GM21526 (cell line): ENCODE measurements at regions not wholly inside any gene's neighbourhood (a gene's known extent, or its start where the extent isn't known, plus 50 kb on each side); places are given as distances from the start of the nearest gene placed in this dataset.

Source experiments
- ATAC-seq: cut with Tn5 transposase; IDR thresholded peaks from one replicate; pipeline ENCODE4 v1.9.1; 2021; ENCODE audit warnings: moderate library complexity; ENCODE audit not compliant: unreplicated experiment, low FRiP score

- ATAC-seq = no peak
Measured at GRCh38 chr2:80822999-80823398, 518.4 kb upstream of the LRRTM1 start.

- ATAC-seq = no peak
Measured at GRCh38 chr2:80815259-80815658, 510.7 kb upstream of the LRRTM1 start.

GRCh38 chr2:80786584-80786983 lies 482.0 kb upstream of the LRRTM1 start:
- no peak for ATAC-seq

- ATAC-seq = no peak
Measured at GRCh38 chr2:80778704-80779103, 474.2 kb upstream of the LRRTM1 start.

- no peak for ATAC-seq
Measured at GRCh38 chr2:80748592-80748991, 444.0 kb upstream of the LRRTM1 start.

GRCh38 chr2:80737047-80737446 lies 432.5 kb upstream of the LRRTM1 start:
- ATAC-seq = no peak

GRCh38 chr2:80725001-80725400 lies 420.4 kb upstream of the LRRTM1 start:
- ATAC-seq = no peak

DNA sequence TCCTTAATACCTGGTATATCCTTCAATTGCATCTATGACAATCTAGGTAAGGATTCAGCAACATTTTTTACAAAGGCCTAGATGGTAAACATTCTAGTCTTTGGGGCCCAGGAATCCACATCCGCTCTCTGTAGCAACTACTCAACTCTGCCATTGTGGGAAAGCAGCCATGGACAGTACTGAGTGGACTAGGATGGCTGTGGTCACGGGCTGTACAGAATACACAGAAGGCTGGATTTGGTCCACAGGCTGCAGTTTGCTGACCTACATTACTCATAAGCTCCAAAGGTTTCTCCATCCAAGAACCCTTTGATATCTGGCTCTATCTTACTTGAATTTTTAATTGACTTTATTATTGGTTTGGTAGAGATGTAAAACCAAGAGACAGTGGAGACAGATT lies 418.3 kb upstream of the LRRTM1 start:
- no peak for ATAC-seq

- no peak for ATAC-seq
Measured at GRCh38 chr2:80719607-80720006, 415.1 kb upstream of the LRRTM1 start.

GRCh38 chr2:80715433-80715832 lies 410.9 kb upstream of the LRRTM1 start:
- no peak for ATAC-seq

DNA sequence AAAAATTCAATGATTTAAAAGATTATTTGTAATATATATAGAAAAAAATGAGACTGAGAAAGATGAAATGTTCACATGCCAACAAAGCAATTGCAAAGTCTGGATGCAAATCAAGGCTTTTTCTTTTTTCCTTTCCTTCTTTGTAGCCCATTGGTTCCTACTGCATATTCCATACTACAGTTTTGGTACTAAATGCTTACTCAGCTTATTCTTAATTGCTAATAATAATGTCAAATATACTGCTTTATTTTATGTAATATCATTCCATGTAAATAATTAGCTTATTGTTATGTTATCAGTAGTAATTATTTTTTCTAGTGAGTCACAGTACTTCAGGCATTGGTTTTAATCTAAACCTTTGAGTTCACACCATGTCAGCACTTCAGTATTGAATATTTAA lies 407.4 kb upstream of the LRRTM1 start:
- ATAC-seq = no peak

GRCh38 chr2:80706951-80707350 lies 402.4 kb upstream of the LRRTM1 start:
- no peak for ATAC-seq

DNA sequence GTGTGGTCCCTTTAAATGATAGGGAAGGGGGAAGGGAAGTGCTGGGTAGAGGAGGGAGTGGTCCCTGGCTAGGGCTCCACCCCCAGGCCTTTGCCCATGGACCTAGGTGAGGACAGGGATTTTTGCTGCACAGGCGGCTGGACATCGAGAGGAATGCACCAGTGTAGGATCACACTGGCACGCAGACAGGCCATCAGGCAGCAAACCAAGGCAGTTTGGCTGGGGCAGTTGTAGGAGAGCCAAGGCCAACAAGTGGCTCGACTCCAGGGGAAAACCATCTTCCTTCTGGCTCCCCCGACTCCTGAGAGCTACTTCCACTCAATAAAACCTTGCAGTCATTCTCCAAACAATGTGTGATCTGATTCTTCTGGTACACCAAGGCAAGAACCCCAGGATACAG lies 402.0 kb upstream of the LRRTM1 start:
- ATAC-seq = no peak

- no peak for ATAC-seq
Measured at GRCh38 chr2:80703532-80703931, 399.0 kb upstream of the LRRTM1 start.

DNA sequence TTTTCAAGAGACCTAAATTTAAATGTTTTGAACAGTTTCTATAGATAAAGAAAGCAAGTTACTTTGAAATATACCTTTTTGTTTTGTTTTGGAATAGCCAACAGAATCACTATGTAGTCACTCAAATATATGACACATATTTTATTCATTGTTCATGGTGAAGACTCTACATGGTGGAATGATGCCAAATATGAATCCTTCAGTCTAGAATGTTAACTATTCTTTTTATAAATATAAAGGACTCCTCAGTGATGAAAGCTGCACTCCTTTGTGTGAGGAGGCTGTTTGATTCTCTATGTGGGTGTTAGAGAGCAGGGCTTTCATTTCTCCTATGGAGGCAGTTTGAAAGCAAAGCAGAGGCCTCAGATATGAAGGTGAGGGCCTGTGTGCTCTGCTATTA lies 396.4 kb upstream of the LRRTM1 start:
- ATAC-seq = no peak
